Brain microvascular endothelial cell (primary cell): ENCODE measurements at regions not wholly inside any gene's neighbourhood (a gene's known extent, or its start where the extent isn't known, plus 50 kb on each side); places are given as distances from the start of the nearest gene placed in this dataset.
"Not testable (repeated sequence)": the region's sequence is repeated elsewhere in the genome, so short reads cannot be mapped to it uniquely, and the experiment has no call there.

Experiments used
- DNase-seq: peaks from one replicate; pipeline ENCODE4 v3.0.0-alpha.2; 2020
- H3K27ac ChIP-seq: fragments of 250-450 bp; sonication (Bioruptor Pico); 2 replicates; pipeline ENCODE4 v1.5.1; 2020; ENCODE audit warnings: mild to moderate bottlenecking, moderate library complexity
- H3K27me3 ChIP-seq: fragments of 250-450 bp; sonication (Bioruptor Pico); replicated peaks from 2 replicates; pipeline ENCODE4 v1.5.1; 2020; ENCODE audit warnings: mild to moderate bottlenecking
- H3K36me3 ChIP-seq: fragments of 250-450 bp; sonication (Bioruptor Pico); replicated peaks from 2 replicates; pipeline ENCODE4 v1.5.1; 2020; ENCODE audit warnings: mild to moderate bottlenecking
- H3K4me3 ChIP-seq: 2 replicates; pipeline ENCODE4 v1.5.1; 2011; ENCODE audit warnings: low read depth, mild to moderate bottlenecking, control low read depth, low read length, moderate library complexity
- in situ Hi-C: cut with HindIII; loops from 2 replicates; pipeline ENCODE4 v1.10.0; 2017; ENCODE audit warnings: low sequenced_read_pairs, low pct_ligation_motif_present
- TF ChIP-seq, protein P1 (sequence below): IDR thresholded peaks from 2 replicates; pipeline ENCODE4 v1.5.1; 2011; ENCODE audit warnings: low read depth, mild to moderate bottlenecking, moderate library complexity, low read length, control low read depth, inconsistent platforms; ENCODE audit errors: missing control alignments

DNA sequence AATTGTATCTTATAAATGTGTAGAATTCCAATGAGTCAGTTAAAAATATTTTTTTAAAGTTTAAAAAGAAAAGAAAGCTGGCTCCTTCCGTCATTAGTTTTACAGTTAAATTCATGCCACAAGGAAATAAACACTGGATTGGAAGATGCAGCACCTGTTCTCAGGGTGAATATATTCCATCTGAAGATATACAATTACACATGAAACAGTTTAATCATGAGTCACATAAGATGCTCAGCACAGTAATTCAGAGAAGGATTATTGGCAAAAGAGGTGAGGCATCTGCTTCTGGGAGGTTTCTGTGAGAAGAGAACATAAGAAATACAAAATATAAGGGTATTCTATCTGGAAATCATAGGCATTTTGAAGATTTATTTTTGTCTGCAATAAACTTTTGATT is 376.5 kb upstream of the SORCS1 start:
- no peak overlapping the region for H3K27ac ChIP-seq
- no peaks in the 10 kb centered on the region for H3K36me3 ChIP-seq
- no peak overlapping the region for H3K4me3 ChIP-seq
- TF ChIP-seq, protein P1, sequence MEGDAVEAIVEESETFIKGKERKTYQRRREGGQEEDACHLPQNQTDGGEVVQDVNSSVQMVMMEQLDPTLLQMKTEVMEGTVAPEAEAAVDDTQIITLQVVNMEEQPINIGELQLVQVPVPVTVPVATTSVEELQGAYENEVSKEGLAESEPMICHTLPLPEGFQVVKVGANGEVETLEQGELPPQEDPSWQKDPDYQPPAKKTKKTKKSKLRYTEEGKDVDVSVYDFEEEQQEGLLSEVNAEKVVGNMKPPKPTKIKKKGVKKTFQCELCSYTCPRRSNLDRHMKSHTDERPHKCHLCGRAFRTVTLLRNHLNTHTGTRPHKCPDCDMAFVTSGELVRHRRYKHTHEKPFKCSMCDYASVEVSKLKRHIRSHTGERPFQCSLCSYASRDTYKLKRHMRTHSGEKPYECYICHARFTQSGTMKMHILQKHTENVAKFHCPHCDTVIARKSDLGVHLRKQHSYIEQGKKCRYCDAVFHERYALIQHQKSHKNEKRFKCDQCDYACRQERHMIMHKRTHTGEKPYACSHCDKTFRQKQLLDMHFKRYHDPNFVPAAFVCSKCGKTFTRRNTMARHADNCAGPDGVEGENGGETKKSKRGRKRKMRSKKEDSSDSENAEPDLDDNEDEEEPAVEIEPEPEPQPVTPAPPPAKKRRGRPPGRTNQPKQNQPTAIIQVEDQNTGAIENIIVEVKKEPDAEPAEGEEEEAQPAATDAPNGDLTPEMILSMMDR: no peak
- no peak for DNase-seq
- no peaks in the 10 kb centered on the region for H3K27me3 ChIP-seq
- in situ Hi-C loops: no loop called here

DNA sequence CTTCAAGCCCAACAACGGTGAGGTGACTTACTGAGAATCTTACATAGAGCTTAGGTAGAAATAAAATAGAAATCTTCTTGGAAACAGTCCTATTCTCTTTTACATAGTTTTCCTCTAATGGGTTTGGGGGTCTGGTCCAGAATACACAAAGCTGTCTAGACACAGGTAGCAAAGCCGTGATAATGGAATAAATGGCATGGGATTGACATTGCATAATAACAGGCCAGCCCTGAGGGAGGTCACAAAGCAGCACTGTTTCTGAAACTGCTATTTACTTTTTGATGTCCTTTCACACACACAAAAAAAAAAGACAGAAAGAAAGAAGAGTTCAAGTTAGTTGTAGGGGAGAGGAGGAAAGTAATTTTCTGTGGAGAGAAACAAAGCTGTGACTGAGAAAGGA is 364.8 kb upstream of the SORCS1 start:
- no peak for DNase-seq
- Histone ChIP-seq H3K27ac (no peak overlapping the region), H3K4me3 (no peak overlapping the region), H3K36me3 (no peaks in the 10 kb centered on the region), H3K27me3 (no peaks in the 10 kb centered on the region)
- TF ChIP-seq, protein P1: no peak
- in situ Hi-C loops: no loop called here

DNA sequence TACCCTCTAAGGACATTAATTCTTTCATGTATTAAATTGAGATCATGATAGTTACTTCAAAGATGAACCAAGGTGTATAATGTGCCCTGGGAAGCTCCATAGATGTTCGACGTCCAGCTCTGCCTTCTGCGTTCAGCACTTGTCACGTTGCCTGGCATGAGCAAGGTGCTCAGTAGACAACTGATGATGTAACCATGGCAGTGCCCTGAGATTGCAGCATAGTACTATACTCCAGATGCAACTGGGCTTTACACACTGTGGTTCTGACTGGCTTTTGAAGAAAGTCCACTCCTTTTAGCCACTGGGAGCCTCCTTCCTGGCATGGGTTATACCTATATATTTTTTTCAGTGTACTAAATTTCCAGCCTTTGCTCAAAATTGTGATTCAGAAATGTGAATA is 355.8 kb upstream of the SORCS1 start:
- no peak for DNase-seq
- in situ Hi-C loops: no loop called here
- Histone ChIP-seq H3K4me3 (no peak overlapping the region), H3K36me3 (no peaks in the 10 kb centered on the region), H3K27ac (no peak overlapping the region), H3K27me3 (no peaks in the 10 kb centered on the region)
- TF ChIP-seq, protein P1: no peak

DNA sequence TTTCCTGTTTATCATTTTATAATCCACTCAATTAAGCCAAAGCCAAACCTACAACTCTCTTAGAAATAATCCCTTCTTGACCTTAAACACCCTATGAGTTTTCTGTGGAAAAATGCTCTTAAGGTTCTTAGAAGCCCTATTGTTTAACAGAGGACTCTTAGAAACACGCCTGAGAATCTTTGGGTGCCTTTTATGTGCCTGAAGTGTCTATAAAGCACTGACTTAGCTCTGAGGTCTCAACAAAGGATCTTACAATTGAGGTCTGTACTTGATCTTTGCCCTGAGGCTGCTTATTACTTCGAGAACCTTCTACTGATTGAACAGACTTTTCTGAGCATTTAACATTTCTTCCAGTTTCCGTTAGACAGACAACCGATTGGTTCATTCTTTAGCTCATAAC is 353.3 kb upstream of the SORCS1 start:
- in situ Hi-C loops: no loop called here
- no peaks in the 10 kb centered on the region for H3K36me3 ChIP-seq
- no peaks in the 10 kb centered on the region for H3K27me3 ChIP-seq
- no peak overlapping the region for H3K27ac ChIP-seq
- TF ChIP-seq, protein P1: no peak
- no peak overlapping the region for H3K4me3 ChIP-seq
- no peak for DNase-seq

DNA sequence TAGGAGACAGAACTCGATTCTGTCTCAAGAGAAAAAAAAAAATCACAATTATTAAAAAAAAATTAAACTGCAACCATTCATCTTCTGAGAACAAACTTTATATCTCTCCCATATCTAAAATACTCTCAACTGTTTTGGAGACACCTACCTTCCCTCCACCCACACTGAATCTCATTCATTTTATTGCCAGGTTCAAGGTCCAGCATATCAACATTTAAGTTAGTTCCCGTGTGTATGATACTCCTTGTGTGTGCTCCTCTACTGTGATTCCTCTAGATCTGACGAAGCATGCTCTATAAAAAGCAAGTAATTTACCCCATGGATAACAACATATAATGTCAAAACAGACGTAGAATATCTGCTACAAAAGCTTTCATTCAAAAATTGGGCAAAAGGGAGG is 351.8 kb upstream of the SORCS1 start:
- Histone ChIP-seq H3K36me3 (no peaks in the 10 kb centered on the region), H3K27me3 (no peaks in the 10 kb centered on the region), H3K27ac (no peak overlapping the region), H3K4me3 (no peak overlapping the region)
- TF ChIP-seq, protein P1: no peak
- in situ Hi-C loops: no loop called here
- DNase-seq: no peak

DNA sequence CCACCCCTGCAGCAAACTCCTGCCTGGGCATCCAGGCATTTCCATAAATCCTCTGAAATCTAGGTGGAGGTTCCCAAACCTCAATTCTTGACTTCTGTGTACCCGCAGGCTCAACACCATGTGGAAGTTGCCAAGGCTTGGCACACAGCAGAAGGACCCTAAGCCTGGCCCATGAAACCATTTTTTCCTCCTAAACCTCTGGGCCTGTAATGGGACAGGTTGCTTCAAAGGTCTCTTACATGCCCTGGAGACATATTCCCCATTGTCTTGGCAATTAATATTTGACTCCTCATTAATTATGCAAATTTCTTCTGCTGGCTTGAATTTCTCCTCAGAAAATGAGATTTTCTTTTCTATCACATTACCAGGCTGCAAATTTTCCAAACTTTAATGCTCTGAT is 339.5 kb upstream of the SORCS1 start:
- H3K36me3 ChIP-seq, DNase-seq, H3K4me3 ChIP-seq, in situ Hi-C loops, H3K27me3 ChIP-seq, H3K27ac ChIP-seq: not testable (repeated sequence)
